WI38 (cell line): ENCODE measurements at regions not wholly inside any gene's neighbourhood (a gene's known extent, or its start where the extent isn't known, plus 50 kb on each side); places are given as distances from the start of the nearest gene placed in this dataset.

Experiments
- H3K4me3 ChIP-seq: 2 replicates; pipeline ENCODE4 v1.5.1; 2011; ENCODE audit warnings: low read depth, mild to moderate bottlenecking, control low read depth, low read length
- CTCF ChIP-seq: IDR thresholded peaks from 2 replicates; pipeline ENCODE4 v1.5.1; 2012; ENCODE audit warnings: low read depth, mild to moderate bottlenecking, control low read depth, low read length

GRCh38 chrX:39194673-39195072 is 393.4 kb downstream of the MID1IP1 start:
- H3K4me3 ChIP-seq, result no peak overlapping the region
- TF ChIP-seq CTCF, result no peak

- no peak overlapping the region for H3K4me3 ChIP-seq
- TF ChIP-seq CTCF, result no peak
These were observed 393.9 kb downstream of the MID1IP1 start for GRCh38 chrX:39195156-39195555.

GRCh38 chrX:39196192-39197102 is 395.2 kb downstream of the MID1IP1 start:
- TF ChIP-seq CTCF, result no peak
- H3K4me3 ChIP-seq, result no peak overlapping the region

GRCh38 chrX:39199429-39199828 is 398.2 kb downstream of the MID1IP1 start:
- no peak overlapping the region for H3K4me3 ChIP-seq
- TF ChIP-seq CTCF, result no peak

- no peak overlapping the region for H3K4me3 ChIP-seq
- no peak for TF ChIP-seq CTCF
These were observed 400.2 kb downstream of the MID1IP1 start for GRCh38 chrX:39201305-39201990.

GRCh38 chrX:39202641-39203040 is 401.4 kb downstream of the MID1IP1 start:
- H3K4me3 ChIP-seq, result no peak overlapping the region
- no peak for TF ChIP-seq CTCF

- no peak for TF ChIP-seq CTCF
- no peak overlapping the region for H3K4me3 ChIP-seq
These were observed 402.2 kb downstream of the MID1IP1 start for GRCh38 chrX:39203427-39203826.
